SK-N-SH (cell line): ENCODE measurements at regions not wholly inside any gene's neighbourhood (a gene's known extent, or its start where the extent isn't known, plus 50 kb on each side); places are given as distances from the start of the nearest gene placed in this dataset.

Experiments
- CTCF ChIA-PET: fragments of 300-600, 350-600 bp; formaldehyde crosslinking; extraction: SDS; loops from one replicate; lab custom pipeline; 2021; lab: Yijun Ruan, JAX
- POLR2A ChIA-PET: fragments of 350-600 bp; sonication (Branson Sonifier 250); formaldehyde crosslinking; extraction: SDS; loops from one replicate; lab custom pipeline; 2020; ENCODE audit warnings: antibody characterized with exemption, inconsistent platforms; lab: Yijun Ruan, JAX
- DNase-seq: peaks from one replicate; pipeline ENCODE4 v3.0.0; 2012
- H2AFZ ChIP-seq: fragments of 200-600 bp; sonication (generic); 2 replicates; pipeline ENCODE4 v1.8.1; 2016; ENCODE audit warnings: antibody characterized with exemption, mild to moderate bottlenecking, low read depth
- H3F3A ChIP-seq: fragments of 200-600 bp; sonication (generic); replicated peaks from 2 replicates; pipeline ENCODE3; 2016; ENCODE audit warnings: antibody characterized with exemption, mild to moderate bottlenecking; ENCODE audit not compliant: insufficient read depth
- H3K27ac ChIP-seq, 2 experiments: fragments of 200-500 bp in 1 of 2; fragments of 200-600 bp in 1 of 2; sonication (Bioruptor generic) in 1 of 2; sonication (generic), shearing (Covaris generic) in 1 of 2; 2 replicates each; pipeline versions ENCODE4 v1.5.1 to v1.6.1; 2014 to 2016; ENCODE audit warnings: low read depth in 2 of 2, inconsistent platforms in 1 of 2, low read length in 1 of 2, mild to moderate bottlenecking in 1 of 2, mixed read lengths in 1 of 2
- H3K27me3 ChIP-seq: fragments of 200-600 bp; sonication (generic), shearing (Covaris generic); 2 replicates; pipeline ENCODE4 v1.6.1; 2016; ENCODE audit warnings: mixed run types; ENCODE audit not compliant: insufficient read depth
- H3K36me3 ChIP-seq, 2 experiments: fragments of 200-500 bp in 1 of 2; fragments of 200-600 bp in 1 of 2; sonication (Bioruptor generic) in 1 of 2; sonication (generic) in 1 of 2; replicated peaks in 1 of 2; 2 replicates each; pipeline versions ENCODE3 to v1.5.1; 2014 to 2016; ENCODE audit warnings: low read length in 1 of 2, mild to moderate bottlenecking in 1 of 2; ENCODE audit not compliant: insufficient read depth in 2 of 2, control insufficient read depth in 1 of 2
- H3K4me1 ChIP-seq, 2 experiments: fragments of 200-500 bp in 1 of 2; fragments of 200-600 bp in 1 of 2; sonication (Bioruptor generic) in 1 of 2; sonication (generic), shearing (Covaris generic) in 1 of 2; 2 replicates each; pipeline versions ENCODE4 v1.5.1 to v1.6.1; 2014 to 2016; ENCODE audit warnings: low read depth in 1 of 2, low read length in 1 of 2, mixed run types in 1 of 2; ENCODE audit not compliant: insufficient read depth in 2 of 2, control insufficient read depth in 1 of 2
- H3K4me2 ChIP-seq: fragments of 200-600 bp; sonication (generic), shearing (Covaris generic); 2 replicates; pipeline ENCODE4 v1.6.1; 2017; ENCODE audit warnings: mixed run types
- H3K4me3 ChIP-seq, 2 experiments: fragments of 200-500 bp in 1 of 2; fragments of 200-600 bp in 1 of 2; sonication (Bioruptor generic) in 1 of 2; sonication (generic), shearing (Covaris generic) in 1 of 2; 2 replicates each; pipeline versions ENCODE4 v1.5.1 to v1.8.1; 2014 to 2016; ENCODE audit warnings: low read depth in 2 of 2, inconsistent platforms in 1 of 2, low read length in 1 of 2, mild to moderate bottlenecking in 1 of 2, mixed read lengths in 1 of 2, moderate library complexity in 1 of 2
- H3K79me2 ChIP-seq: fragments of 200-600 bp; sonication (generic); 2 replicates; pipeline ENCODE4 v1.8.1; 2017; ENCODE audit warnings: mild to moderate bottlenecking; ENCODE audit not compliant: insufficient read depth
- H3K9ac ChIP-seq: fragments of 200-600 bp; sonication (generic); 2 replicates; pipeline ENCODE4 v1.6.1; 2017; ENCODE audit warnings: mixed run types
- H3K9me2 ChIP-seq: fragments of 200-600 bp; sonication (generic); 2 replicates; pipeline ENCODE4 v1.6.1; 2017; ENCODE audit warnings: mixed run types
- H3K9me3 ChIP-seq: fragments of 200-600 bp; sonication (generic); 2 replicates; pipeline ENCODE4 v1.6.1; 2017; ENCODE audit warnings: mixed run types, mild to moderate bottlenecking, moderate library complexity
- H4K20me1 ChIP-seq: fragments of 200-600 bp; sonication (generic); 2 replicates; pipeline ENCODE4 v1.6.1; 2017; ENCODE audit warnings: mild to moderate bottlenecking, mixed run types; ENCODE audit not compliant: insufficient read depth
- ELF1 ChIP-seq: IDR thresholded peaks from 2 replicates; pipeline ENCODE4 v1.4.0; 2012
- EZH2phosphoT487 ChIP-seq: fragments of 200-600 bp; sonication (generic); IDR thresholded peaks from 2 replicates; pipeline ENCODE4 v1.6.1; 2017; ENCODE audit warnings: low read depth, mixed run types, mild to moderate bottlenecking, antibody characterized with exemption, moderate library complexity, borderline replicate concordance
- FOXJ3 ChIP-seq: sonication (generic); formaldehyde crosslinking; IDR thresholded peaks from 2 replicates; pipeline ENCODE4 v1.5.1; 2020; ENCODE audit warnings: mild to moderate bottlenecking, missing genetic modification reagents
- FOXM1 ChIP-seq: IDR thresholded peaks from 2 replicates; pipeline ENCODE4 v1.4.0; 2012; ENCODE audit warnings: low read depth, mild to moderate bottlenecking
- GATA2 ChIP-seq: sonication (generic); formaldehyde crosslinking; IDR thresholded peaks from 2 replicates; pipeline ENCODE4 v1.5.0; 2020; ENCODE audit warnings: mild to moderate bottlenecking, missing genetic modification reagents
- JUND ChIP-seq: IDR thresholded peaks from 2 replicates; pipeline ENCODE4 v1.4.0; 2012
- MEF2A ChIP-seq: IDR thresholded peaks from 2 replicates; pipeline ENCODE4 v1.4.0; 2012; ENCODE audit warnings: low read depth, borderline replicate concordance
- MXI1 ChIP-seq: IDR thresholded peaks from 2 replicates; pipeline ENCODE4 v1.6.1; 2012; ENCODE audit warnings: mild to moderate bottlenecking, low read depth, low read length, improper control_type of control experiment
- PBX3 ChIP-seq: IDR thresholded peaks from 2 replicates; pipeline ENCODE4; 2012
- RAD21 ChIP-seq: IDR thresholded peaks from 2 replicates; pipeline ENCODE4 v1.6.1; 2012; ENCODE audit warnings: mild to moderate bottlenecking, low read length
- RCOR1 ChIP-seq: fragments of 150-350 bp; IDR thresholded peaks from 2 replicates; pipeline ENCODE4 v1.6.1; 2017; ENCODE audit warnings: antibody characterized with exemption, low read length
- REST ChIP-seq: IDR thresholded peaks from 2 replicates; pipeline ENCODE4 v1.6.1; 2012; ENCODE audit warnings: mild to moderate bottlenecking, low read depth, low read length, moderate library complexity
- RFX5 ChIP-seq: IDR thresholded peaks from 2 replicates; pipeline ENCODE4 v1.6.1; 2012; ENCODE audit warnings: mild to moderate bottlenecking, improper control_type of control experiment, low read length
- RXRA ChIP-seq: IDR thresholded peaks from 2 replicates; pipeline ENCODE4 v1.4.0; 2012; ENCODE audit warnings: low read depth, mild to moderate bottlenecking, borderline replicate concordance
- SMC3 ChIP-seq: IDR thresholded peaks from 2 replicates; pipeline ENCODE4 v1.6.1; 2012; ENCODE audit warnings: low read depth, low read length, improper control_type of control experiment
- TCF12 ChIP-seq: IDR thresholded peaks from 2 replicates; pipeline ENCODE4 v1.4.0; 2012
- TEAD4 ChIP-seq: IDR thresholded peaks from 2 replicates; pipeline ENCODE4 v1.4.0; 2012; ENCODE audit warnings: mild to moderate bottlenecking, borderline replicate concordance; ENCODE audit not compliant: insufficient read depth
- WGBS: methylation state at CpG from one replicate; pipeline ENCODE4 v1.1.6; 2017; ENCODE audit warnings: low lambda C conversion rate; 5-methylcytosine and 5-hydroxymethylcytosine counted together
- TF ChIP-seq, protein P1 (sequence below): fragments of 200-600 bp; sonication (generic); IDR thresholded peaks from 2 replicates; pipeline ENCODE4 v1.6.1; 2017; ENCODE audit warnings: antibody characterized with exemption, mild to moderate bottlenecking, moderate library complexity
- TF ChIP-seq, protein P2 (sequence below): IDR thresholded peaks from 2 replicates; pipeline ENCODE4 v1.4.0; 2012; ENCODE audit warnings: low read depth
- TF ChIP-seq, protein P3 (sequence below): IDR thresholded peaks from 2 replicates; pipeline ENCODE4 v1.4.0; 2012; ENCODE audit warnings: low read depth, borderline replicate concordance

DNA sequence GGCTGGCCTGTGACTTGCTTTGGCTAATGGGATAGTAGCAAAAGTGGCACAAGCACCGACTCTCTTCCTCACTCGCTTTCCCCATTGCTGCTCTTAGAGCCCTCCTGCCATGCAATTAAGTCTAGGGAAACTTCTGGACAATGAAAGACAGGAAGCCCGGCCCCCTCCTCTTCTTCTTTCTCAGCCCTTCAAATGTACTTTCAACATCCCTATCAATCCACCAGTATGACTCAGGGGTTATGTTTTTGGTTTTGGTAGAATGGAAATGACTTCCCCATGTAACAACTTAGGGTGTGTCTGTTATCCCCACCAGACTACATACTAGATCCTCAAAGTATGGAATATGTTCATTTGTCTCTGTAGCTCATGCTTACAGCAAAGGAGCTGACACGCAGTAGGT is 139.0 kb upstream of the GDF10 start (continued):
- TF ChIP-seq REST (no peak), JUND (no peak), FOXM1 (no peak), TCF12 (no peak)

- H3K4me2 ChIP-seq = no peak overlapping the region
- no peaks in the 10 kb centered on the region for H3K9me2 ChIP-seq
- DNase-seq = no peak
- H2AFZ ChIP-seq = no peak overlapping the region
- no peaks in the 10 kb centered on the region for H3K79me2 ChIP-seq
- no peaks in the 10 kb centered on the region for H3K9me3 ChIP-seq
- CTCF ChIA-PET = no interaction called here
- H3F3A ChIP-seq = no peaks in the 10 kb centered on the region
- peaks cover 0 to 32% of the 10 kb centered on the region in 2 experiments; a peak in 1 of 4 replicates for H3K4me1 ChIP-seq
- POLR2A ChIA-PET = no interaction called here
- no peaks in the 10 kb centered on the region for H3K27me3 ChIP-seq
- 42% methylated on average over 4 of the region's 4 CpGs for WGBS
- TF ChIP-seq, protein P1, sequence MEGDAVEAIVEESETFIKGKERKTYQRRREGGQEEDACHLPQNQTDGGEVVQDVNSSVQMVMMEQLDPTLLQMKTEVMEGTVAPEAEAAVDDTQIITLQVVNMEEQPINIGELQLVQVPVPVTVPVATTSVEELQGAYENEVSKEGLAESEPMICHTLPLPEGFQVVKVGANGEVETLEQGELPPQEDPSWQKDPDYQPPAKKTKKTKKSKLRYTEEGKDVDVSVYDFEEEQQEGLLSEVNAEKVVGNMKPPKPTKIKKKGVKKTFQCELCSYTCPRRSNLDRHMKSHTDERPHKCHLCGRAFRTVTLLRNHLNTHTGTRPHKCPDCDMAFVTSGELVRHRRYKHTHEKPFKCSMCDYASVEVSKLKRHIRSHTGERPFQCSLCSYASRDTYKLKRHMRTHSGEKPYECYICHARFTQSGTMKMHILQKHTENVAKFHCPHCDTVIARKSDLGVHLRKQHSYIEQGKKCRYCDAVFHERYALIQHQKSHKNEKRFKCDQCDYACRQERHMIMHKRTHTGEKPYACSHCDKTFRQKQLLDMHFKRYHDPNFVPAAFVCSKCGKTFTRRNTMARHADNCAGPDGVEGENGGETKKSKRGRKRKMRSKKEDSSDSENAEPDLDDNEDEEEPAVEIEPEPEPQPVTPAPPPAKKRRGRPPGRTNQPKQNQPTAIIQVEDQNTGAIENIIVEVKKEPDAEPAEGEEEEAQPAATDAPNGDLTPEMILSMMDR = no peak
- TF ChIP-seq EZH2phosphoT487 (no peak), RAD21 (no peak), SMC3 (no peak), FOXJ3 (CRISPR knock-in tag) (no peak), RFX5 (no peak), MEF2A (no peak), PBX3 (no peak), MXI1 (no peak), RXRA (no peak), GATA2 (CRISPR knock-in tag) (no peak), ELF1 (no peak), TEAD4 (no peak), RCOR1 (no peak)
- TF ChIP-seq, protein P2, sequence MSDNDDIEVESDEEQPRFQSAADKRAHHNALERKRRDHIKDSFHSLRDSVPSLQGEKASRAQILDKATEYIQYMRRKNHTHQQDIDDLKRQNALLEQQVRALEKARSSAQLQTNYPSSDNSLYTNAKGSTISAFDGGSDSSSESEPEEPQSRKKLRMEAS = no peak
- TF ChIP-seq, protein P3, sequence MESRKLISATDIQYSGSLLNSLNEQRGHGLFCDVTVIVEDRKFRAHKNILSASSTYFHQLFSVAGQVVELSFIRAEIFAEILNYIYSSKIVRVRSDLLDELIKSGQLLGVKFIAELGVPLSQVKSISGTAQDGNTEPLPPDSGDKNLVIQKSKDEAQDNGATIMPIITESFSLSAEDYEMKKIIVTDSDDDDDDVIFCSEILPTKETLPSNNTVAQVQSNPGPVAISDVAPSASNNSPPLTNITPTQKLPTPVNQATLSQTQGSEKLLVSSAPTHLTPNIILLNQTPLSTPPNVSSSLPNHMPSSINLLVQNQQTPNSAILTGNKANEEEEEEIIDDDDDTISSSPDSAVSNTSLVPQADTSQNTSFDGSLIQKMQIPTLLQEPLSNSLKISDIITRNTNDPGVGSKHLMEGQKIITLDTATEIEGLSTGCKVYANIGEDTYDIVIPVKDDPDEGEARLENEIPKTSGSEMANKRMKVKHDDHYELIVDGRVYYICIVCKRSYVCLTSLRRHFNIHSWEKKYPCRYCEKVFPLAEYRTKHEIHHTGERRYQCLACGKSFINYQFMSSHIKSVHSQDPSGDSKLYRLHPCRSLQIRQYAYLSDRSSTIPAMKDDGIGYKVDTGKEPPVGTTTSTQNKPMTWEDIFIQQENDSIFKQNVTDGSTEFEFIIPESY = no peak
- H3K4me3 ChIP-seq = no peak overlapping the region
- H4K20me1 ChIP-seq = no peaks in the 10 kb centered on the region
- no peak overlapping the region for H3K9ac ChIP-seq
- H3K27ac ChIP-seq = no peak overlapping the region; a peak in 1 of 4 replicates
- no peaks in the 10 kb centered on the region for H3K36me3 ChIP-seq
These were observed 138.5 kb upstream of the GDF10 start for GRCh38 chr10:47161465-47161864.
